Nephron (organoid): ENCODE measurements at regions not wholly inside any gene's neighbourhood (a gene's known extent, or its start where the extent isn't known, plus 50 kb on each side); places are given as distances from the start of the nearest gene placed in this dataset.

Experiments used
- H3K27ac Mint-ChIP-seq, 3 experiments: 2 replicates each; pipeline ENCODE4 v1.8.0; 2020; ENCODE audit warnings: mixed read lengths in 3 of 3, mild to moderate bottlenecking in 2 of 3, moderate library complexity in 1 of 3
- H3K27me3 Mint-ChIP-seq: 2 replicates; pipeline ENCODE4 v1.8.0; 2021; ENCODE audit warnings: low read depth, mild to moderate bottlenecking, moderate library complexity, mixed read lengths
- H3K36me3 Mint-ChIP-seq: 2 replicates; pipeline ENCODE4 v1.8.0; 2020; ENCODE audit warnings: low read depth, mixed read lengths
- H3K4me1 Mint-ChIP-seq: 2 replicates; pipeline ENCODE4 v1.8.0; 2020; ENCODE audit warnings: mixed read lengths
- H3K4me3 Mint-ChIP-seq, 3 experiments: 2 replicates each; pipeline ENCODE4 v1.8.0; 2020; ENCODE audit warnings: mild to moderate bottlenecking in 3 of 3, mixed read lengths in 3 of 3, moderate library complexity in 2 of 3
- H3K9me3 Mint-ChIP-seq: 2 replicates; pipeline ENCODE4 v1.8.0; 2020; ENCODE audit warnings: mixed read lengths
- CTCF ChIP-seq, 3 experiments: fragments of 200-600 bp; sonication (generic); IDR thresholded peaks; one replicate each; pipeline ENCODE4 v1.5.0; 2021; ENCODE audit warnings: antibody characterized with exemption in 3 of 3; ENCODE audit not compliant: unreplicated experiment in 3 of 3

- H3K4me3 Mint-ChIP-seq: no peak overlapping the region
- H3K9me3 Mint-ChIP-seq: peaks cover 6% of the 10 kb centered on the region
- no peak for TF ChIP-seq CTCF (IDR thresholded peaks at IDR 0.05; ENCODE audit: unreplicated experiment in 3 of 3)
- H3K27me3 Mint-ChIP-seq: no peaks in the 10 kb centered on the region
- no peaks in the 10 kb centered on the region for H3K4me1 Mint-ChIP-seq
- no peak overlapping the region for H3K27ac Mint-ChIP-seq
- no peaks in the 10 kb centered on the region for H3K36me3 Mint-ChIP-seq
These were observed 340.4 kb upstream of the FBXO33 start for GRCh38 chr14:39772627-39773026.

- peak overlapping the region in 1 of 3 experiments; percentile 1 for H3K27ac Mint-ChIP-seq
- H3K4me3 Mint-ChIP-seq: no peak overlapping the region
- no peaks in the 10 kb centered on the region for H3K9me3 Mint-ChIP-seq
- H3K4me1 Mint-ChIP-seq: no peaks in the 10 kb centered on the region
- no peak for TF ChIP-seq CTCF (IDR thresholded peaks at IDR 0.05; ENCODE audit: unreplicated experiment in 3 of 3)
- no peaks in the 10 kb centered on the region for H3K36me3 Mint-ChIP-seq
- no peaks in the 10 kb centered on the region for H3K27me3 Mint-ChIP-seq
These were observed 336.4 kb upstream of the FBXO33 start for GRCh38 chr14:39768589-39768988.

- Mint-ChIP-seq H3K4me3 (no peak overlapping the region), H3K27me3 (no peaks in the 10 kb centered on the region), H3K36me3 (no peaks in the 10 kb centered on the region)
These were observed 334.3 kb upstream of the FBXO33 start for GRCh38 chr14:39766397-39767000.

GRCh38 chr14:39765676-39766075, 333.4 kb upstream of the FBXO33 start:
- Mint-ChIP-seq H3K9me3 (no peaks in the 10 kb centered on the region), H3K4me3 (no peak overlapping the region), H3K36me3 (no peaks in the 10 kb centered on the region), H3K27me3 (no peaks in the 10 kb centered on the region), H3K4me1 (no peaks in the 10 kb centered on the region), H3K27ac (no peak overlapping the region)
- TF ChIP-seq CTCF (IDR thresholded peaks at IDR 0.05; ENCODE audit: unreplicated experiment in 3 of 3): no peak

More at GRCh38 chr14:39766397-39767000, 334.3 kb upstream of the FBXO33 start:
- TF ChIP-seq CTCF (IDR thresholded peaks at IDR 0.05; ENCODE audit: unreplicated experiment in 3 of 3): no peak
- H3K27ac Mint-ChIP-seq: no peak overlapping the region
- no peaks in the 10 kb centered on the region for H3K4me1 Mint-ChIP-seq
- H3K9me3 Mint-ChIP-seq: no peaks in the 10 kb centered on the region

- Mint-ChIP-seq H3K9me3 (no peaks in the 10 kb centered on the region), H3K4me3 (no peak overlapping the region), H3K27ac (peak overlapping the region in 1 of 3 experiments; percentile 35), H3K36me3 (no peaks in the 10 kb centered on the region), H3K4me1 (no peaks in the 10 kb centered on the region), H3K27me3 (no peaks in the 10 kb centered on the region)
- no peak for TF ChIP-seq CTCF (IDR thresholded peaks at IDR 0.05; ENCODE audit: unreplicated experiment in 3 of 3)
These were observed 331.2 kb upstream of the FBXO33 start for GRCh38 chr14:39763402-39763890.
